ENCODE measurements at regions not wholly inside any gene's neighbourhood (a gene's known extent, or its start where the extent isn't known, plus 50 kb on each side); places are given as distances from the start of the nearest gene placed in this dataset.

GRCh38 chr3:26247712-26248111, 374.9 kb upstream of the LRRC3B start:
- ChIA-PET POLR2A (ENCODE audit: partially characterized antibody) (no interaction called here), CTCF (ENCODE audit: partially characterized antibody) (interaction anchor here (0.7 to 1.5 kb wide), 3 partner anchors 10 to 775 kb away, joined by 3 read pairs; no protein-coding TSS in a partner anchor)
- H2BK20ac ChIP-seq (ENCODE audit: low read length) = no peak overlapping the region
- no peak overlapping the region for H3K9ac ChIP-seq (replicated peaks in 1 of 4; ENCODE audit: extremely low read depth in 1 of 4, low read depth in 3 of 4, low read length in 3 of 4)
- no peaks in the 10 kb centered on the region; a peak in 1 of 4 replicates for H3K9me3 ChIP-seq (ENCODE audit: insufficient read depth in 2 of 2, low read depth in 1 of 2, low read length in 1 of 2)
- H3K4ac ChIP-seq (replicated peaks; ENCODE audit: insufficient read length, low read depth, low read length) = no peak overlapping the region
- no peak for DNase-seq (ENCODE audit: low read depth in 1 of 2, low spot score in 2 of 2)
- no peak overlapping the region for H4K91ac ChIP-seq (replicated peaks; ENCODE audit: insufficient read length, low read length)
- H4K8ac ChIP-seq (ENCODE audit: extremely low read depth, insufficient read depth, low read length) = no peak overlapping the region
- TF ChIP-seq KDM4A (IDR thresholded peaks at IDR 0.05; ENCODE audit: low read depth, low read length, severe bottlenecking) (no peak), YY1 (IDR thresholded peaks at IDR 0.05; ENCODE audit: low read depth, low read length) (no peak), GTF2F1 (IDR thresholded peaks at IDR 0.05; ENCODE audit: borderline replicate concordance, low read depth, low read length) (no peak), ASH2L (IDR thresholded peaks at IDR 0.05; ENCODE audit: low read length) (no peak), E2F6 (IDR thresholded peaks at IDR 0.05) (no peak), BCL11A (IDR thresholded peaks at IDR 0.05; ENCODE audit: low read depth in 2 of 2, low read length in 2 of 2) (no peak), SIX5 (IDR thresholded peaks at IDR 0.05; ENCODE audit: low read depth, low read length) (no peak), TBP (IDR thresholded peaks at IDR 0.05; ENCODE audit: low read depth, low read length) (no peak), HDAC2 (IDR thresholded peaks at IDR 0.05; ENCODE audit: borderline replicate concordance in 1 of 2, low read depth in 2 of 2, low read length in 2 of 2) (no peak), EP300 (IDR thresholded peaks at IDR 0.05; ENCODE audit: borderline replicate concordance in 1 of 2, low read depth in 2 of 2, low read length in 2 of 2) (no peak), NRF1 (IDR thresholded peaks at IDR 0.05; ENCODE audit: low read depth, low read length) (no peak), SP2 (IDR thresholded peaks at IDR 0.05; ENCODE audit: low read length) (no peak)
- H2AFZ ChIP-seq (ENCODE audit: low read length) = no peak overlapping the region
- no peak overlapping the region for H3K27ac ChIP-seq (ENCODE audit: low read depth, low read length)
- H3K79me2 ChIP-seq (ENCODE audit: control insufficient read depth in 1 of 2, insufficient read depth in 2 of 2, low read length in 2 of 2) = no peaks in the 10 kb centered on the region
- H4K20me1 ChIP-seq (replicated peaks in 1 of 2; ENCODE audit: control insufficient read depth in 1 of 2, insufficient read depth in 2 of 2, low read length in 2 of 2) = no peaks in the 10 kb centered on the region
- no peak overlapping the region for H3K23ac ChIP-seq (ENCODE audit: insufficient read length)
- no peak overlapping the region for H2BK5ac ChIP-seq (ENCODE audit: low read depth, low read length)
- no peak overlapping the region for H2BK120ac ChIP-seq (replicated peaks; ENCODE audit: low read depth, low read length)
- H2BK12ac ChIP-seq (ENCODE audit: low read depth, low read length) = no peak overlapping the region
- no peaks in the 10 kb centered on the region for H3K4me1 ChIP-seq (replicated peaks in 1 of 4; ENCODE audit: control insufficient read depth in 3 of 4, insufficient read depth in 4 of 4, low read length in 3 of 4)
- no peaks in the 10 kb centered on the region for H3K36me3 ChIP-seq (ENCODE audit: control insufficient read depth in 2 of 4, insufficient read depth in 4 of 4, low read length in 3 of 4)
- WGBS, 2 experiments (ENCODE audit: extremely low coverage in 1 of 2, insufficient coverage in 1 of 2, insufficient read length in 1 of 2, insufficient replicate concordance in 2 of 2, low coverage in 1 of 2, low lambda C conversion rate in 2 of 2, missing lambda C conversion rate in 1 of 2) = 92% methylated on average over 3 of the region's 3 CpGs; no CpG with 5 or more reads in 1 of the 2 experiments
- no peaks in the 10 kb centered on the region for H3K79me1 ChIP-seq (ENCODE audit: low read depth, low read length)
- H3K23me2 ChIP-seq (ENCODE audit: low read depth, low read length) = no peaks in the 10 kb centered on the region
- no peak overlapping the region for H2BK15ac ChIP-seq (ENCODE audit: low read length)
- H3K27me3 ChIP-seq (replicated peaks in 1 of 4; ENCODE audit: control insufficient read depth in 3 of 4, extremely low read depth in 1 of 4, insufficient read depth in 3 of 4, low read length in 3 of 4) = no peaks in the 10 kb centered on the region
- no peak for FAIRE-seq
- no peak overlapping the region for H4K5ac ChIP-seq (ENCODE audit: insufficient read length, low read depth, low read length)
- H3K4me2 ChIP-seq (ENCODE audit: insufficient read depth in 1 of 2, low read depth in 2 of 2, low read length in 2 of 2) = no peak overlapping the region
- H3K18ac ChIP-seq (ENCODE audit: extremely low read depth, low read length) = no peak overlapping the region
- no peak overlapping the region for H3K14ac ChIP-seq (ENCODE audit: insufficient read length)
- no peak overlapping the region for H2AK5ac ChIP-seq (ENCODE audit: low read depth, low read length)
- no peak overlapping the region for H3K4me3 ChIP-seq (ENCODE audit: extremely low read depth in 1 of 4, insufficient read depth in 2 of 4, low read depth in 3 of 4, low read length in 4 of 4)
- H3K56ac ChIP-seq (replicated peaks; ENCODE audit: insufficient read length, low read depth, low read length) = no peak overlapping the region
